ENCODE measurements at regions not wholly inside any gene's neighbourhood (a gene's known extent, or its start where the extent isn't known, plus 50 kb on each side); places are given as distances from the start of the nearest gene placed in this dataset.

DNA sequence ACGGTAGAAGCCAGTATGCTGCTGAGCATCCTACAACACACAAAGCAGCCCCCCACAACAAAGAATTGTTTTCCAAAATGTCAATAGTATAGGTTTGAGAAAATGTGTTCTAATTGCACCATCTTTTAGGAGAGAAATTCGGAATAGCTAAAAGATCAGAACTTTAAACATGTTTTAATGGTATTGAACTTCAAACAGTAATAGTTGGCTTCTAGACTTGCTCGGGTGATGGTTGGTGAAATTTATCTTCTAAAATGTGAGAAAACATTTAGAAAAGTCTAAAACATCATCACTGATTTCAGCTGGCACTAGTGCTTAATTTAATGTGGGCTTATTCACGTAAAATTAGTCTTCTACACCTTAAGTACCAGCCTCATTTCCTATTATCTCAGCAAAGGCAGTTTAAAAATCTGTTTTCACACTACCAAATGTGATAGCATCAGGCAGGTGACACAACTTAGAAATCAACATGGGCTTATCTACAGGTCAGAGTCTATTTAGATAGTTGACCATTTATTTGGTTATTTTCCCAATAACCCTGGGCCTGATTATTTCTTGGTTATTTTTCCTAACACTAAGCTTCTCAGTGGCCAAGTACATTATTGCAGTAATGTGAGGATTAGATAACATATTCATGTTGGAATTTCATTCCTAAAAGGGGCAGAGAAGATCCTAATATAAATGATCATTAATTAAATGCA is 399.3 kb upstream of the PKN2 start:
- POLR2A ChIA-PET, result interaction anchor here (0.5 kb wide), 1 partner anchor 803 kb away, joined by 4 read pairs; no protein-coding TSS in a partner anchor
- FAIRE-seq (no peak), DNase-seq (ENCODE audit: low read depth, low spot score) (no peak), ATAC-seq (no peak)
- H3K4me1 ChIP-seq (ENCODE audit: control insufficient read depth, insufficient read depth, low read length), result no peaks in the 10 kb centered on the region
- no peaks in the 10 kb centered on the region for H3K9me3 ChIP-seq (replicated peaks; ENCODE audit: control insufficient read depth, insufficient read depth, low read length)
- RAD21 ChIA-PET (ENCODE audit: unreplicated experiment), result no interaction called here
- H3K27ac ChIP-seq (ENCODE audit: control insufficient read depth, insufficient read depth), result no peak overlapping the region
- in situ Hi-C loops (cut with MboI), result no loop called here
- no peak overlapping the region for H3K9ac ChIP-seq (ENCODE audit: control insufficient read depth, insufficient read depth, low read length)
- no peaks in the 10 kb centered on the region for H3K79me2 ChIP-seq (ENCODE audit: control insufficient read depth, insufficient read depth, low read length)
- no peaks in the 10 kb centered on the region for H3K36me3 ChIP-seq (ENCODE audit: control insufficient read depth in 2 of 2, insufficient read depth in 2 of 2, low read length in 1 of 2)
- H3K4me2 ChIP-seq (ENCODE audit: control insufficient read depth, insufficient read depth), result no peak overlapping the region
- CTCF ChIA-PET, result interaction anchor here (0.6 to 0.8 kb wide), 2 partner anchors 116 to 180 kb away, joined by 3 read pairs; no protein-coding TSS in a partner anchor
- SMC1A ChIA-PET (ENCODE audit: uncharacterized antibody, unreplicated experiment), result no interaction called here
- H4K20me1 ChIP-seq (ENCODE audit: control insufficient read depth, insufficient read depth), result no peaks in the 10 kb centered on the region
- no TSS peak for BruUV-seq (replicated peaks)
- TF ChIP-seq RBBP5 (conservative IDR thresholded peaks at IDR 0.05) (no peak), FOXK2 (IDR thresholded peaks at IDR 0.05) (no peak), HDGF (IDR thresholded peaks at IDR 0.05) (no peak), ATF7 (IDR thresholded peaks at IDR 0.05; ENCODE audit: low read depth) (no peak), HCFC1 (IDR thresholded peaks at IDR 0.05; ENCODE audit: low read length) (no peak), DPF2 (IDR thresholded peaks at IDR 0.05) (no peak), BCL11A (IDR thresholded peaks at IDR 0.05; ENCODE audit: low read depth, low read length) (no peak), RUNX3 (IDR thresholded peaks at IDR 0.05; ENCODE audit: low read length) (no peak)
- TF ChIP-seq, protein P1, sequence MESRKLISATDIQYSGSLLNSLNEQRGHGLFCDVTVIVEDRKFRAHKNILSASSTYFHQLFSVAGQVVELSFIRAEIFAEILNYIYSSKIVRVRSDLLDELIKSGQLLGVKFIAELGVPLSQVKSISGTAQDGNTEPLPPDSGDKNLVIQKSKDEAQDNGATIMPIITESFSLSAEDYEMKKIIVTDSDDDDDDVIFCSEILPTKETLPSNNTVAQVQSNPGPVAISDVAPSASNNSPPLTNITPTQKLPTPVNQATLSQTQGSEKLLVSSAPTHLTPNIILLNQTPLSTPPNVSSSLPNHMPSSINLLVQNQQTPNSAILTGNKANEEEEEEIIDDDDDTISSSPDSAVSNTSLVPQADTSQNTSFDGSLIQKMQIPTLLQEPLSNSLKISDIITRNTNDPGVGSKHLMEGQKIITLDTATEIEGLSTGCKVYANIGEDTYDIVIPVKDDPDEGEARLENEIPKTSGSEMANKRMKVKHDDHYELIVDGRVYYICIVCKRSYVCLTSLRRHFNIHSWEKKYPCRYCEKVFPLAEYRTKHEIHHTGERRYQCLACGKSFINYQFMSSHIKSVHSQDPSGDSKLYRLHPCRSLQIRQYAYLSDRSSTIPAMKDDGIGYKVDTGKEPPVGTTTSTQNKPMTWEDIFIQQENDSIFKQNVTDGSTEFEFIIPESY (IDR thresholded peaks at IDR 0.05), result no peak
- TF ChIP-seq, protein P2, sequence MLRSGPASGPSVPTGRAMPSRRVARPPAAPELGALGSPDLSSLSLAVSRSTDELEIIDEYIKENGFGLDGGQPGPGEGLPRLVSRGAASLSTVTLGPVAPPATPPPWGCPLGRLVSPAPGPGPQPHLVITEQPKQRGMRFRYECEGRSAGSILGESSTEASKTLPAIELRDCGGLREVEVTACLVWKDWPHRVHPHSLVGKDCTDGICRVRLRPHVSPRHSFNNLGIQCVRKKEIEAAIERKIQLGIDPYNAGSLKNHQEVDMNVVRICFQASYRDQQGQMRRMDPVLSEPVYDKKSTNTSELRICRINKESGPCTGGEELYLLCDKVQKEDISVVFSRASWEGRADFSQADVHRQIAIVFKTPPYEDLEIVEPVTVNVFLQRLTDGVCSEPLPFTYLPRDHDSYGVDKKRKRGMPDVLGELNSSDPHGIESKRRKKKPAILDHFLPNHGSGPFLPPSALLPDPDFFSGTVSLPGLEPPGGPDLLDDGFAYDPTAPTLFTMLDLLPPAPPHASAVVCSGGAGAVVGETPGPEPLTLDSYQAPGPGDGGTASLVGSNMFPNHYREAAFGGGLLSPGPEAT (IDR thresholded peaks at IDR 0.05; ENCODE audit: low read depth), result no peak
- H3K4me3 ChIP-seq, result no peak overlapping the region
- no peaks in the 10 kb centered on the region for H3K27me3 ChIP-seq (replicated peaks in 1 of 2; ENCODE audit: control insufficient read depth in 2 of 2, insufficient read depth in 2 of 2, low read length in 1 of 2)
- 34% methylated on average over 4 of the region's 4 CpGs for WGBS (ENCODE audit: insufficient coverage, insufficient replicate concordance, low lambda C conversion rate, missing lambda C conversion rate)
- intact Hi-C loops (cut with micrococcal nuclease; ENCODE audit: unreplicated experiment), result loop anchor here (10.0 kb wide), 1 partner anchor 60 kb away; no protein-coding TSS in a partner anchor
- no peak overlapping the region for H2AFZ ChIP-seq (ENCODE audit: control insufficient read depth, low read depth, low read length)

Data from GM12878 (cell line).